Spleen (tissue), 7 donors: ENCODE measurements at regions not wholly inside any gene's neighbourhood (a gene's known extent, or its start where the extent isn't known, plus 50 kb on each side); places are given as distances from the start of the nearest gene placed in this dataset.

Experiments used
- POLR2A ChIP-seq, 3 donors: fragments of 450-650 bp; IDR thresholded peaks; one replicate each; pipeline ENCODE4 v1.5.1; 2017; ENCODE audit warnings: antibody characterized with exemption in 3 of 3, mild to moderate bottlenecking in 1 of 3
- POLR2AphosphoS5 ChIP-seq, 3 donors: sonication (generic); formaldehyde crosslinking; IDR thresholded peaks; one replicate each; pipeline ENCODE4 v1.5.1; 2017; ENCODE audit warnings: antibody characterized with exemption in 3 of 3
- TF ChIP-seq, protein P1 (sequence below), 11 experiments: fragments of 200-600 bp in 7 of 11; fragments of 450-650 bp in 4 of 11; sonication (generic) in 4 of 11; IDR thresholded peaks in 8 of 11; conservative IDR thresholded peaks in 3 of 11; 1 replicate in 7 of 11; 2 replicates in 4 of 11; pipeline versions ENCODE4 v1.4.0 to v1.8.0; 2016 to 2021; ENCODE audit warnings: antibody characterized with exemption in 11 of 11, inconsistent platforms in 4 of 11, mild to moderate bottlenecking in 1 of 11
- donor health status: DM: no; HTN: no; CAD: no; lungs with moderate emphysema.
- donor health status: DM: no; HTN: no; CAD: no.
- donor health status: DM: no; HTN: no; CAD: no.

DNA sequence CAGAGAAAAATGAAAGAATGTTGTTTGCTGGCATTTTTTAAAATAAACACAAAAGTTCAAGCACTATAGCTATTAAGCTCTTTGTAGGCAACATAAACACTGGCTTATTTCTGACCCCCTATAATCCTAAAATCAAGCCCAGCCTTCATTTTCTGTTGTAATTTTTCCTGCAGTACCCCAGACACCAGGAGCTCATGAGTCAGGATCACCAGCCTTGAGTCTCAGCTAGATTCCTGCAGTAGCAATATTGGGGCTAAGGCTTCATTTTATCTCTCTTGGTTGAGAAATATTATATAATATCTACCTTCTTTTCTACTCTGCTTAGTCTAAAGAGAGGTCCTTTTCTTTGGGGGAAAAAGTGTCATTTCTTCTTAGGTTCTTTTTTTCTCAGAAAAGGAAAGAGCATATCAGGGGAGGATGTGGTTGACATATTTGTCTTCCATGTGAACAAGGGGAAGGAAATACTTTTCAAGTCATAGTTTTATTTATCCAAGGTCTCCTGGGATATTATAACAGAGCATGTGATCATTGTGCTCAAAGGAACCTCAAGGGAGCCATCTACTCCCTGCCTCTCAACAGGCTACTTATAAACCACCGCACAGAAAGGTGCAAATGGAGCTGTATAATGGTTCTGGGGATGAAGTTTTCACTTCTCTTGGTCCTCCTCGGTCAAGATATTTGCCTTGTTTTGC lies 678.3 kb upstream of the NR3C2 start:
- no peak for TF ChIP-seq POLR2A (IDR thresholded peaks at IDR 0.05)
- TF ChIP-seq, protein P1, sequence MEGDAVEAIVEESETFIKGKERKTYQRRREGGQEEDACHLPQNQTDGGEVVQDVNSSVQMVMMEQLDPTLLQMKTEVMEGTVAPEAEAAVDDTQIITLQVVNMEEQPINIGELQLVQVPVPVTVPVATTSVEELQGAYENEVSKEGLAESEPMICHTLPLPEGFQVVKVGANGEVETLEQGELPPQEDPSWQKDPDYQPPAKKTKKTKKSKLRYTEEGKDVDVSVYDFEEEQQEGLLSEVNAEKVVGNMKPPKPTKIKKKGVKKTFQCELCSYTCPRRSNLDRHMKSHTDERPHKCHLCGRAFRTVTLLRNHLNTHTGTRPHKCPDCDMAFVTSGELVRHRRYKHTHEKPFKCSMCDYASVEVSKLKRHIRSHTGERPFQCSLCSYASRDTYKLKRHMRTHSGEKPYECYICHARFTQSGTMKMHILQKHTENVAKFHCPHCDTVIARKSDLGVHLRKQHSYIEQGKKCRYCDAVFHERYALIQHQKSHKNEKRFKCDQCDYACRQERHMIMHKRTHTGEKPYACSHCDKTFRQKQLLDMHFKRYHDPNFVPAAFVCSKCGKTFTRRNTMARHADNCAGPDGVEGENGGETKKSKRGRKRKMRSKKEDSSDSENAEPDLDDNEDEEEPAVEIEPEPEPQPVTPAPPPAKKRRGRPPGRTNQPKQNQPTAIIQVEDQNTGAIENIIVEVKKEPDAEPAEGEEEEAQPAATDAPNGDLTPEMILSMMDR (IDR thresholded peaks at IDR 0.05 in 8 of 11, conservative IDR thresholded peaks at IDR 0.05 in 3 of 11) = no peak
- no peak for TF ChIP-seq POLR2AphosphoS5 (IDR thresholded peaks at IDR 0.05)
